ENCODE measurements at regions not wholly inside any gene's neighbourhood (a gene's known extent, or its start where the extent isn't known, plus 50 kb on each side); places are given as distances from the start of the nearest gene placed in this dataset.

DNA sequence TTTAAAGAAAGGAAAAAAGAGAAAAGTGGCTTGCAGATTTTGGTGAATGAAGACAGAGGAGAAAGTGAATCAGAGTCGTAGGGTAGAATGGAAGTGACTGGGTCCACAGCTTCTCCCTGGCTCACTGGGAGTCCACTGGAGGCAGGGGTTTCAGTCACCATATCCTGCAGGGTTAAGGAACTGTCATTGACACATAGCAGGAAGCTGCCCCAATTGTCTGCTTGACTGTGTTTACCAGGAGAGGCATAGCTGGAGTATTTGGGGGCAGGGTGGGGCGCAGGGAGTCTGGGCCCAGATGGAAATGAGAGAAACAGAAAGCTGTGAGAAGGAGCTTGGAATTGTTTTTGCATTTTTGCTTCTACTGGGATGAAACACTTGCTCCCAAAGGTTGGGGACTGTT lies 228.8 kb upstream of the CSF3R start:
- TF ChIP-seq TARDBP (IDR thresholded peaks at IDR 0.05) (no peak), ELF4 (IDR thresholded peaks at IDR 0.05) (no peak), FOXK2 (IDR thresholded peaks at IDR 0.05) (no peak), FOXA1 (IDR thresholded peaks at IDR 0.05) (no peak), SP1 (IDR thresholded peaks at IDR 0.05) (no peak), L3MBTL2 (conservative IDR thresholded peaks at IDR 0.05) (no peak), PKNOX1 (IDR thresholded peaks at IDR 0.05) (no peak), LEF1 (IDR thresholded peaks at IDR 0.05; ENCODE audit: borderline replicate concordance) (no peak), SUZ12 (IDR thresholded peaks at IDR 0.05) (no peak), CTBP1 (IDR thresholded peaks at IDR 0.05; ENCODE audit: borderline replicate concordance) (no peak), FOXM1 (IDR thresholded peaks at IDR 0.05; ENCODE audit: borderline replicate concordance) (no peak), ARNT (IDR thresholded peaks at IDR 0.05) (no peak), ZNF384 (IDR thresholded peaks at IDR 0.05) (no peak), HDGF (IDR thresholded peaks at IDR 0.05; ENCODE audit: borderline replicate concordance) (no peak), BHLHE40 (IDR thresholded peaks at IDR 0.05; ENCODE audit: borderline replicate concordance) (no peak), NFRKB (IDR thresholded peaks at IDR 0.05) (no peak)
- DNase-seq (ENCODE audit: extremely low spot score), result no peak
- ChIA-PET POLR2A (no interaction called here), CTCF (no interaction called here)

- no peak for TF ChIP-seq LEF1 (IDR thresholded peaks at IDR 0.05; ENCODE audit: borderline replicate concordance)
- no peak for TF ChIP-seq FOXM1 (IDR thresholded peaks at IDR 0.05; ENCODE audit: borderline replicate concordance)
- no peak for TF ChIP-seq FOXA1 (IDR thresholded peaks at IDR 0.05)
- no peak for TF ChIP-seq ELF4 (IDR thresholded peaks at IDR 0.05)
- no peak for TF ChIP-seq FOXK2 (IDR thresholded peaks at IDR 0.05)
- no peak for TF ChIP-seq BHLHE40 (IDR thresholded peaks at IDR 0.05; ENCODE audit: borderline replicate concordance)
- TF ChIP-seq SP1 (IDR thresholded peaks at IDR 0.05), result no peak
- no peak for TF ChIP-seq PKNOX1 (IDR thresholded peaks at IDR 0.05)
- no peak for TF ChIP-seq NFRKB (IDR thresholded peaks at IDR 0.05)
- POLR2A ChIA-PET, result no interaction called here
- DNase-seq (ENCODE audit: extremely low spot score), result no peak
- CTCF ChIA-PET, result no interaction called here
Measured at GRCh38 chr1:36710951-36711350, 228.2 kb upstream of the CSF3R start.

GRCh38 chr1:36709869-36710481 lies 227.3 kb upstream of the CSF3R start:
- ChIA-PET POLR2A (no interaction called here), CTCF (no interaction called here)
- DNase-seq (ENCODE audit: extremely low spot score), result no peak
- TF ChIP-seq ARNT (IDR thresholded peaks at IDR 0.05) (no peak), BHLHE40 (IDR thresholded peaks at IDR 0.05; ENCODE audit: borderline replicate concordance) (no peak), HDGF (IDR thresholded peaks at IDR 0.05; ENCODE audit: borderline replicate concordance) (no peak), L3MBTL2 (conservative IDR thresholded peaks at IDR 0.05) (no peak), CTBP1 (IDR thresholded peaks at IDR 0.05; ENCODE audit: borderline replicate concordance) (no peak), TARDBP (IDR thresholded peaks at IDR 0.05) (no peak), ELF4 (IDR thresholded peaks at IDR 0.05) (no peak), LEF1 (IDR thresholded peaks at IDR 0.05; ENCODE audit: borderline replicate concordance) (no peak), PKNOX1 (IDR thresholded peaks at IDR 0.05) (no peak), FOXM1 (IDR thresholded peaks at IDR 0.05; ENCODE audit: borderline replicate concordance) (no peak), SP1 (IDR thresholded peaks at IDR 0.05) (no peak), NFRKB (IDR thresholded peaks at IDR 0.05) (no peak), FOXK2 (IDR thresholded peaks at IDR 0.05) (no peak)

GRCh38 chr1:36708587-36708986 lies 225.9 kb upstream of the CSF3R start:
- TF ChIP-seq SUZ12 (IDR thresholded peaks at IDR 0.05) (no peak), CTBP1 (IDR thresholded peaks at IDR 0.05; ENCODE audit: borderline replicate concordance) (no peak), HDGF (IDR thresholded peaks at IDR 0.05; ENCODE audit: borderline replicate concordance) (no peak), LEF1 (IDR thresholded peaks at IDR 0.05; ENCODE audit: borderline replicate concordance) (no peak), NFRKB (IDR thresholded peaks at IDR 0.05) (no peak), FOXA1 (IDR thresholded peaks at IDR 0.05) (no peak), L3MBTL2 (conservative IDR thresholded peaks at IDR 0.05) (no peak), BHLHE40 (IDR thresholded peaks at IDR 0.05; ENCODE audit: borderline replicate concordance) (no peak), PKNOX1 (IDR thresholded peaks at IDR 0.05) (no peak), SP1 (IDR thresholded peaks at IDR 0.05) (no peak), FOXM1 (IDR thresholded peaks at IDR 0.05; ENCODE audit: borderline replicate concordance) (no peak)
- POLR2A ChIA-PET, result interaction anchor here (0.7 kb wide), 1 partner anchor 10 kb away, joined by 3 read pairs; no protein-coding TSS in a partner anchor
- no peak for DNase-seq (ENCODE audit: extremely low spot score)
- CTCF ChIA-PET, result no interaction called here

GRCh38 chr1:36707221-36707620 lies 224.5 kb upstream of the CSF3R start:
- CTCF ChIA-PET, result no interaction called here
- POLR2A ChIA-PET, result no interaction called here
- no peak for DNase-seq (ENCODE audit: extremely low spot score)
- TF ChIP-seq LEF1 (IDR thresholded peaks at IDR 0.05; ENCODE audit: borderline replicate concordance), result no peak
- TF ChIP-seq ARNT (IDR thresholded peaks at IDR 0.05), result no peak
- TF ChIP-seq FOXK2 (IDR thresholded peaks at IDR 0.05), result no peak

GRCh38 chr1:36706416-36706815 lies 223.7 kb upstream of the CSF3R start:
- POLR2A ChIA-PET, result no interaction called here
- CTCF ChIA-PET, result no interaction called here
- no peak for DNase-seq (ENCODE audit: extremely low spot score)
- TF ChIP-seq PKNOX1 (IDR thresholded peaks at IDR 0.05) (no peak), ZNF384 (IDR thresholded peaks at IDR 0.05) (no peak), LEF1 (IDR thresholded peaks at IDR 0.05; ENCODE audit: borderline replicate concordance) (no peak)
